ENCODE measurements at regions not wholly inside any gene's neighbourhood (a gene's known extent, or its start where the extent isn't known, plus 50 kb on each side); places are given as distances from the start of the nearest gene placed in this dataset.

DNA sequence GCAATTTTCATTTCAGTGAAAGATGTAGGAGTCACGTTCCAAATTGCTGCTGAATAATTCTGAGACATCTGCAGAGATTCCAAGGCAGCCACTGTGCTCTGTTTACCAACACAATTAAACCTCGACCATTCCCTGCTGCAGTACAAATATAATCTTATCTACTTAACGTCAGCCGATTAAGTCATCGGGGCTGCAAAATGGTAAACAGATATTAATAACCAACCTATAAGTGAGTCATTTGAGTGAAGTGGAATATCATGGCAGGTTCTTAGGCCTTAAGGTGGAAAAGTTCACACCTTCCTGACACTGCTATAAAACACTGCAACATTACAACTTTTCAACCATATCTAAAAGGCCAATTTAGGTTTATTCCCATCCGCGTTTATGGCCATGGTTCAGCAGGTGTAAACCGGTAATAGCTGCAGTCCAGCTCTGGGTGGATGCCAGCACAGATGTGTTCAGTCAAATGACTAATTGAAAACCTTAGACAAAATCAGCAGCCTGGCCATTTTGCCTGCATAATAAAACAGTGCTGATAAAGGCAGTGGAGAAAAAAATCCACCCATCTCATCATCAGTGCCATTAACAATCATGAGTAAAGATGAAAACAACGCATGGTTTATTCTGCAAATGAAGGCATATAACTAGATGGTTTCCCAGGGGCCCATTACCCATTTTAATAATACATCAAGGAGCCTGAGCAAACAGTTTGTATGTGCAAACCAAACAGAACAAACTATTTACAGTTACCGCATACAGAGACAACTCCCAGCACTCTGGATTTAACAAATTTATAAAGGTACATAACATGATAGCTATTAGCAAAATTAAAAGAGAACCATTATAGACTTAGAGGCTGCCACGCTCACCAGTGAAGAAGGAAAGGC, 202.9 kb upstream of the IRX3 start:
- TF ChIP-seq CTCF (IDR thresholded peaks at IDR 0.05; ENCODE audit: unreplicated experiment in 3 of 3): no peak
- Mint-ChIP-seq H3K9me3 (no peaks in the 10 kb centered on the region), H3K36me3 (ENCODE audit: low read depth) (no peaks in the 10 kb centered on the region), H3K27me3 (ENCODE audit: low read depth) (peaks cover 49% of the 10 kb centered on the region), H3K4me3 (no peak overlapping the region), H3K4me1 (no peaks in the 10 kb centered on the region), H3K27ac (no peak overlapping the region)

DNA sequence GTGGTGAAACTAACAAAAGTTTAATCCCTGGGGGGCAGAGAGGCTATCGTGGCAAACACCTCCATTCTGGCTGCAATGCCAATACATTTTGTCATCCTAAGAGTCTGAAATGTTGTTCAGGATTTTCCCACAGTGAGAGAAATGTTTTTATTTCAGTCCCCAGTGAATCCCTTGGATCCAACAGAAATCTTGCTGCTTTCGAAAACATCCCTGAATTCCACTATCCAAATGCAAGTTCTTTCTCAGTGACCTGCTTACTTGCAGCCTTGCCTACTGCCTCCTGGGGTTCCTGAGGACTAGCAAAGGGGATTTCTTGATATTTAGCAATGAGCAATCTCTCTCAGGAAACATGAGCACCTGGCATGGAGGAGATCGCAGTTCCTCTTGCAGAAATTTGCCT, 202.1 kb upstream of the IRX3 start:
- H3K4me1 Mint-ChIP-seq: no peaks in the 10 kb centered on the region
- no peak for TF ChIP-seq CTCF (IDR thresholded peaks at IDR 0.05; ENCODE audit: unreplicated experiment in 3 of 3)
- no peaks in the 10 kb centered on the region for H3K9me3 Mint-ChIP-seq
- H3K36me3 Mint-ChIP-seq (ENCODE audit: low read depth): no peaks in the 10 kb centered on the region
- H3K27ac Mint-ChIP-seq: no peak overlapping the region
- H3K4me3 Mint-ChIP-seq: no peak overlapping the region
- H3K27me3 Mint-ChIP-seq (ENCODE audit: low read depth): peaks cover 53% of the 10 kb centered on the region

- H3K27me3 Mint-ChIP-seq (ENCODE audit: low read depth): peaks cover 55% of the 10 kb centered on the region
- no peak overlapping the region for H3K4me3 Mint-ChIP-seq
- TF ChIP-seq CTCF (IDR thresholded peaks at IDR 0.05; ENCODE audit: unreplicated experiment in 3 of 3): no peak
- no peaks in the 10 kb centered on the region for H3K9me3 Mint-ChIP-seq
- H3K27ac Mint-ChIP-seq: no peak overlapping the region
- H3K36me3 Mint-ChIP-seq (ENCODE audit: low read depth): no peaks in the 10 kb centered on the region
- H3K4me1 Mint-ChIP-seq: no peaks in the 10 kb centered on the region
Observed at GRCh38 chr16:54487933-54488332, 201.3 kb upstream of the IRX3 start.

- no peaks in the 10 kb centered on the region for H3K9me3 Mint-ChIP-seq
- TF ChIP-seq CTCF (IDR thresholded peaks at IDR 0.05; ENCODE audit: unreplicated experiment in 3 of 3): no peak
Observed at GRCh38 chr16:54484700-54485099, 198.1 kb upstream of the IRX3 start.

DNA sequence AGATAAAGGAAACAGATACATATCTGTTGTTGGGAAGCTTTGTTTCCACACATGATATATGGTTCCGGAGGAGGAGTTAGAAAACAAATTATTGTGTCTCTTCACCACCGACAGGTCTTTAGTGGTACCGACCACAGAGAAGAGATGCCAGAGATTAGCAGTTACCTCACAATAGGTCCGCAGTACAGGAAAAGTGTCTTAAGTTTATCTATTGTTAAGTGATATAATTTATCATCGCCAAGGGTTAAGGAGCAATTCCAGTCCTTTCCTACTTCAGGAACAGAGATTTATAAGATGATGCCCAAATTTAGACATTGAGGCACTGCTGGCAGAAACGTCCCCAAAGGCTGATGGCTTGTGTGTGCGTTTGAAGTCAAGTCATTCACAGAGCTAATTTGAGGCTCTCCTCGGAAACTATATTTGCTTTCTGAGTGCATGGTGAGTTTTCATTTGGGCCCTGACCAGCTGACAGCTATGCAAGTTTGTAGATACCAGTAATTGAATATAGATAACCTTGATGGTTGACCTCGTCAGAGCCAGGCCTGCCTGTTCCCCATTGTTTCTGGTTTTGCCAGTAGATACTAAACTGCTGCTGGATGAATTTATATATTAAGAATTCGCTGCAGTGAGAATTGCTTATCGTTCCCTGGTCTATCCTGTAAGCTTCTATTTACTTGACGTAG, 196.4 kb upstream of the IRX3 start:
- no peaks in the 10 kb centered on the region for H3K9me3 Mint-ChIP-seq
- no peak for TF ChIP-seq CTCF (IDR thresholded peaks at IDR 0.05; ENCODE audit: unreplicated experiment in 3 of 3)
- H3K36me3 Mint-ChIP-seq (ENCODE audit: low read depth): no peaks in the 10 kb centered on the region
- no peak overlapping the region for H3K4me3 Mint-ChIP-seq
- H3K27ac Mint-ChIP-seq: no peak overlapping the region
- H3K27me3 Mint-ChIP-seq (ENCODE audit: low read depth): peaks cover 47% of the 10 kb centered on the region
- H3K4me1 Mint-ChIP-seq: no peaks in the 10 kb centered on the region

More at GRCh38 chr16:54484700-54485099, 198.1 kb upstream of the IRX3 start:
- H3K36me3 Mint-ChIP-seq (ENCODE audit: low read depth): no peaks in the 10 kb centered on the region
- H3K27me3 Mint-ChIP-seq (ENCODE audit: low read depth): peaks cover 58% of the 10 kb centered on the region
- no peaks in the 10 kb centered on the region for H3K4me1 Mint-ChIP-seq
- no peak overlapping the region for H3K4me3 Mint-ChIP-seq
- H3K27ac Mint-ChIP-seq: no peak overlapping the region
